A673 (cell line): ENCODE measurements at regions not wholly inside any gene's neighbourhood (a gene's known extent, or its start where the extent isn't known, plus 50 kb on each side); places are given as distances from the start of the nearest gene placed in this dataset.

Source experiments
- CTCF ChIP-seq: fragments of 300-800, 200-600 bp; sonication (generic); conservative IDR thresholded peaks from 2 replicates; pipeline ENCODE4 v1.5.1; 2017; ENCODE audit warnings: low read depth, mild to moderate bottlenecking, antibody characterized with exemption, low read length, moderate library complexity, mixed read lengths
- EZH2 ChIP-seq: fragments of 200-600 bp; sonication (generic); IDR thresholded peaks from 2 replicates; pipeline ENCODE4 v1.6.1; 2017; ENCODE audit warnings: borderline replicate concordance, low read depth, mild to moderate bottlenecking, mixed read lengths, antibody characterized with exemption, low read length; ENCODE audit not compliant: poor library complexity, severe bottlenecking

GRCh38 chr12:22787557-22787956 lies 162.6 kb downstream of the ETNK1 start:
- TF ChIP-seq CTCF (no peak), EZH2 (no peak)
